Endometrium (tissue), 2 donors: ENCODE measurements at regions not wholly inside any gene's neighbourhood (a gene's known extent, or its start where the extent isn't known, plus 50 kb on each side); places are given as distances from the start of the nearest gene placed in this dataset.

ENCODE experiments used
- FAIRE-seq: peaks from 2 replicates; lab custom pipeline; 2012; peaks lifted over from hg19 to GRCh38; lab: Jason Lieb, UNC
- donor health status: control.
- donor health status: control.

- no peak for FAIRE-seq
Measured at GRCh38 chr1:198472997-198473396, 67.5 kb downstream of the ATP6V1G3 start.

GRCh38 chr1:198472119-198472518, 68.4 kb downstream of the ATP6V1G3 start:
- FAIRE-seq, result no peak

GRCh38 chr1:198467907-198468306, 72.6 kb downstream of the ATP6V1G3 start:
- no peak for FAIRE-seq

GRCh38 chr1:198467342-198467741, 73.1 kb downstream of the ATP6V1G3 start:
- no peak for FAIRE-seq

GRCh38 chr1:198465201-198466144, 75.0 kb downstream of the ATP6V1G3 start:
- peak; percentile 85 for FAIRE-seq

GRCh38 chr1:198463709-198464108, 76.8 kb downstream of the ATP6V1G3 start:
- no peak for FAIRE-seq

GRCh38 chr1:198462365-198463019, 78.0 kb downstream of the ATP6V1G3 start:
- no peak for FAIRE-seq

GRCh38 chr1:198455966-198456365, 84.5 kb downstream of the ATP6V1G3 start:
- no peak for FAIRE-seq

- FAIRE-seq, result no peak
Measured at GRCh38 chr1:198449727-198450433, 90.6 kb downstream of the ATP6V1G3 start.

GRCh38 chr1:198449261-198449660, 91.2 kb downstream of the ATP6V1G3 start:
- FAIRE-seq, result no peak

- no peak for FAIRE-seq
Measured at GRCh38 chr1:198447468-198447867, 93.0 kb downstream of the ATP6V1G3 start.

- FAIRE-seq, result no peak
Measured at GRCh38 chr1:198445872-198446271, 94.6 kb downstream of the ATP6V1G3 start.

GRCh38 chr1:198444792-198445191, 95.7 kb downstream of the ATP6V1G3 start:
- no peak for FAIRE-seq

- FAIRE-seq, result no peak
Measured at GRCh38 chr1:198443365-198444233, 96.9 kb downstream of the ATP6V1G3 start.

GRCh38 chr1:198440842-198441241, 99.6 kb downstream of the ATP6V1G3 start:
- FAIRE-seq, result no peak

GRCh38 chr1:198437332-198437731, 103.1 kb downstream of the ATP6V1G3 start:
- FAIRE-seq, result no peak

- no peak for FAIRE-seq
Measured at GRCh38 chr1:198436276-198436675, 104.2 kb downstream of the ATP6V1G3 start.

- no peak for FAIRE-seq
Measured at GRCh38 chr1:198435056-198435455, 105.4 kb downstream of the ATP6V1G3 start.

GRCh38 chr1:198424441-198424840, 116.0 kb downstream of the ATP6V1G3 start:
- FAIRE-seq, result no peak

GRCh38 chr1:198423673-198424072, 116.8 kb downstream of the ATP6V1G3 start:
- FAIRE-seq, result no peak

- FAIRE-seq, result no peak
Measured at GRCh38 chr1:198417039-198417438, 123.4 kb downstream of the ATP6V1G3 start.

GRCh38 chr1:198416296-198416695, 124.2 kb downstream of the ATP6V1G3 start:
- FAIRE-seq, result no peak
